HG03469 (cell line): ENCODE measurements at regions not wholly inside any gene's neighbourhood (a gene's known extent, or its start where the extent isn't known, plus 50 kb on each side); places are given as distances from the start of the nearest gene placed in this dataset.
"Not testable (repeated sequence)": the region's sequence is repeated elsewhere in the genome, so short reads cannot be mapped to it uniquely, and the experiment has no call there.

ENCODE experiments used
- ATAC-seq: cut with Tn5 transposase; IDR thresholded peaks from one replicate; pipeline ENCODE4 v1.9.1; 2021; ENCODE audit warnings: mild to moderate bottlenecking, moderate library complexity, moderate number of reproducible peaks; ENCODE audit not compliant: unreplicated experiment

GRCh38 chr6:58067867-58068548 lies 750.6 kb downstream of the PRIM2 start:
- not testable (repeated sequence) for ATAC-seq

- ATAC-seq = no peak
These were observed 755.8 kb downstream of the PRIM2 start for GRCh38 chr6:58073263-58073662.

- ATAC-seq = not testable (repeated sequence)
These were observed 772.6 kb downstream of the PRIM2 start for GRCh38 chr6:58090067-58090466.

GRCh38 chr6:58097251-58097650 lies 779.8 kb downstream of the PRIM2 start:
- not testable (repeated sequence) for ATAC-seq

GRCh38 chr6:58113960-58114359 lies 796.5 kb downstream of the PRIM2 start:
- no peak for ATAC-seq

GRCh38 chr6:58117162-58117561 lies 799.7 kb downstream of the PRIM2 start:
- not testable (repeated sequence) for ATAC-seq

GRCh38 chr6:58121616-58122015 lies 804.2 kb downstream of the PRIM2 start:
- not testable (repeated sequence) for ATAC-seq

- ATAC-seq = not testable (repeated sequence)
These were observed 806.3 kb downstream of the PRIM2 start for GRCh38 chr6:58123770-58124169.

- ATAC-seq = not testable (repeated sequence)
These were observed 811.1 kb downstream of the PRIM2 start for GRCh38 chr6:58128549-58128948.

- not testable (repeated sequence) for ATAC-seq
These were observed 811.7 kb downstream of the PRIM2 start for GRCh38 chr6:58129098-58129497.

- not testable (repeated sequence) for ATAC-seq
These were observed 822.3 kb downstream of the PRIM2 start for GRCh38 chr6:58139746-58140145.

GRCh38 chr6:58171025-58171424 lies 853.6 kb downstream of the PRIM2 start:
- not testable (repeated sequence) for ATAC-seq

- peak; percentile 71 for ATAC-seq
These were observed 864.2 kb downstream of the PRIM2 start for GRCh38 chr6:58181557-58182065.

GRCh38 chr6:58185300-58185699 lies 867.9 kb downstream of the PRIM2 start:
- ATAC-seq = not testable (repeated sequence)

- not testable (repeated sequence) for ATAC-seq
These were observed 875.8 kb downstream of the PRIM2 start for GRCh38 chr6:58193209-58193608.

GRCh38 chr6:58198301-58198700 lies 880.9 kb downstream of the PRIM2 start:
- no peak for ATAC-seq

- not testable (repeated sequence) for ATAC-seq
These were observed 919.7 kb downstream of the PRIM2 start for GRCh38 chr6:58237124-58237523.

GRCh38 chr6:58238421-58238820 lies 921.0 kb downstream of the PRIM2 start:
- not testable (repeated sequence) for ATAC-seq

- ATAC-seq = not testable (repeated sequence)
These were observed 940.2 kb downstream of the PRIM2 start for GRCh38 chr6:58257625-58258024.

GRCh38 chr6:58290177-58290576 lies 972.7 kb downstream of the PRIM2 start:
- ATAC-seq = no peak

- not testable (repeated sequence) for ATAC-seq
These were observed 973.9 kb downstream of the PRIM2 start for GRCh38 chr6:58291319-58291718.

- not testable (repeated sequence) for ATAC-seq
These were observed 990.5 kb downstream of the PRIM2 start for GRCh38 chr6:58307901-58308300.
